ENCODE measurements at regions not wholly inside any gene's neighbourhood (a gene's known extent, or its start where the extent isn't known, plus 50 kb on each side); places are given as distances from the start of the nearest gene placed in this dataset.

GRCh38 chr7:95693551-95694333, 78.6 kb upstream of the DYNC1I1 start:
- no peak overlapping the region for H3K27ac ChIP-seq (ENCODE audit: low read length)
- H3K9me3 ChIP-seq (ENCODE audit: low read length), result no peaks in the 10 kb centered on the region
- no peak overlapping the region for H3K4me2 ChIP-seq (ENCODE audit: low read length)
- no peak overlapping the region for H3K4me3 ChIP-seq (ENCODE audit: low read length)
- H3K9ac ChIP-seq (ENCODE audit: low read length), result no peak overlapping the region
- no peaks in the 10 kb centered on the region for H3F3A ChIP-seq (ENCODE audit: insufficient read depth, low read length, poor library complexity, severe bottlenecking)
- H2AFZ ChIP-seq (ENCODE audit: low read depth, low read length), result no peak overlapping the region
- TF ChIP-seq, protein P1, sequence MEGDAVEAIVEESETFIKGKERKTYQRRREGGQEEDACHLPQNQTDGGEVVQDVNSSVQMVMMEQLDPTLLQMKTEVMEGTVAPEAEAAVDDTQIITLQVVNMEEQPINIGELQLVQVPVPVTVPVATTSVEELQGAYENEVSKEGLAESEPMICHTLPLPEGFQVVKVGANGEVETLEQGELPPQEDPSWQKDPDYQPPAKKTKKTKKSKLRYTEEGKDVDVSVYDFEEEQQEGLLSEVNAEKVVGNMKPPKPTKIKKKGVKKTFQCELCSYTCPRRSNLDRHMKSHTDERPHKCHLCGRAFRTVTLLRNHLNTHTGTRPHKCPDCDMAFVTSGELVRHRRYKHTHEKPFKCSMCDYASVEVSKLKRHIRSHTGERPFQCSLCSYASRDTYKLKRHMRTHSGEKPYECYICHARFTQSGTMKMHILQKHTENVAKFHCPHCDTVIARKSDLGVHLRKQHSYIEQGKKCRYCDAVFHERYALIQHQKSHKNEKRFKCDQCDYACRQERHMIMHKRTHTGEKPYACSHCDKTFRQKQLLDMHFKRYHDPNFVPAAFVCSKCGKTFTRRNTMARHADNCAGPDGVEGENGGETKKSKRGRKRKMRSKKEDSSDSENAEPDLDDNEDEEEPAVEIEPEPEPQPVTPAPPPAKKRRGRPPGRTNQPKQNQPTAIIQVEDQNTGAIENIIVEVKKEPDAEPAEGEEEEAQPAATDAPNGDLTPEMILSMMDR (IDR thresholded peaks at IDR 0.05; ENCODE audit: poor library complexity, severe bottlenecking), result no peak
- TF ChIP-seq SMC3 (conservative IDR thresholded peaks at IDR 0.05; ENCODE audit: poor library complexity) (no peak), POLR2AphosphoS5 (IDR thresholded peaks at IDR 0.05) (no peak), TAF1 (IDR thresholded peaks at IDR 0.05; ENCODE audit: low read depth) (no peak), RAD21 (conservative IDR thresholded peaks at IDR 0.05) (no peak), MXI1 (conservative IDR thresholded peaks at IDR 0.05; ENCODE audit: poor library complexity, severe bottlenecking) (no peak), EZH2 (IDR thresholded peaks at IDR 0.05; ENCODE audit: borderline replicate concordance, insufficient read depth, low read length, poor library complexity, severe bottlenecking) (no peak), EP300 (conservative IDR thresholded peaks at IDR 0.05; ENCODE audit: poor library complexity, severe bottlenecking) (no peak)
- TF ChIP-seq, protein P2, sequence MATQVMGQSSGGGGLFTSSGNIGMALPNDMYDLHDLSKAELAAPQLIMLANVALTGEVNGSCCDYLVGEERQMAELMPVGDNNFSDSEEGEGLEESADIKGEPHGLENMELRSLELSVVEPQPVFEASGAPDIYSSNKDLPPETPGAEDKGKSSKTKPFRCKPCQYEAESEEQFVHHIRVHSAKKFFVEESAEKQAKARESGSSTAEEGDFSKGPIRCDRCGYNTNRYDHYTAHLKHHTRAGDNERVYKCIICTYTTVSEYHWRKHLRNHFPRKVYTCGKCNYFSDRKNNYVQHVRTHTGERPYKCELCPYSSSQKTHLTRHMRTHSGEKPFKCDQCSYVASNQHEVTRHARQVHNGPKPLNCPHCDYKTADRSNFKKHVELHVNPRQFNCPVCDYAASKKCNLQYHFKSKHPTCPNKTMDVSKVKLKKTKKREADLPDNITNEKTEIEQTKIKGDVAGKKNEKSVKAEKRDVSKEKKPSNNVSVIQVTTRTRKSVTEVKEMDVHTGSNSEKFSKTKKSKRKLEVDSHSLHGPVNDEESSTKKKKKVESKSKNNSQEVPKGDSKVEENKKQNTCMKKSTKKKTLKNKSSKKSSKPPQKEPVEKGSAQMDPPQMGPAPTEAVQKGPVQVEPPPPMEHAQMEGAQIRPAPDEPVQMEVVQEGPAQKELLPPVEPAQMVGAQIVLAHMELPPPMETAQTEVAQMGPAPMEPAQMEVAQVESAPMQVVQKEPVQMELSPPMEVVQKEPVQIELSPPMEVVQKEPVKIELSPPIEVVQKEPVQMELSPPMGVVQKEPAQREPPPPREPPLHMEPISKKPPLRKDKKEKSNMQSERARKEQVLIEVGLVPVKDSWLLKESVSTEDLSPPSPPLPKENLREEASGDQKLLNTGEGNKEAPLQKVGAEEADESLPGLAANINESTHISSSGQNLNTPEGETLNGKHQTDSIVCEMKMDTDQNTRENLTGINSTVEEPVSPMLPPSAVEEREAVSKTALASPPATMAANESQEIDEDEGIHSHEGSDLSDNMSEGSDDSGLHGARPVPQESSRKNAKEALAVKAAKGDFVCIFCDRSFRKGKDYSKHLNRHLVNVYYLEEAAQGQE (IDR thresholded peaks at IDR 0.05; ENCODE audit: borderline replicate concordance), result no peak
- no peaks in the 10 kb centered on the region for H4K20me1 ChIP-seq (ENCODE audit: insufficient read depth)
- H3K9me2 ChIP-seq (ENCODE audit: insufficient read depth, low read length), result no peaks in the 10 kb centered on the region
- H3K79me2 ChIP-seq (replicated peaks; ENCODE audit: insufficient read depth, low read length), result no peaks in the 10 kb centered on the region
- H3K36me3 ChIP-seq (ENCODE audit: insufficient read depth, low read length), result no peaks in the 10 kb centered on the region
- no peaks in the 10 kb centered on the region for H3K27me3 ChIP-seq (ENCODE audit: insufficient read depth, low read depth, low read length)

DNA sequence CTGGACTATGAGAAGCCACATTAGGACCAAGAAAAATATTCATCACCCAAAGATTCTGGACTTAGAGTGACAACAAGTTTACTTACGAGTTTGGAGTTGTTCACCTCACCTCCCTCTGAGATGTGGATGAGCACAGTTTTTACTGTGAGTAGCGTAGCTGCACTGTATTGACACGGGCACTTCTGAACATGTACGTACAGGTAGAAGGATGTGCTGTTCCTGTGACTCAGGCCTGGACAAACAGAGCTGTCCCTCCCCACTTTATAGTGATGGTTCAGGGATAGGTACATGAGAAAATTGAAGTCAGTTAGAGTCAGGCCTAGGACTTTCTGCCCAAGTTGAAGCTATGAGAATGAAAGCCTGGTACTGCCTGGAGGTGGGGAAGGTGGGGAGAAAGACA, 80.9 kb upstream of the DYNC1I1 start:
- Histone ChIP-seq H3K4me2 (ENCODE audit: low read length) (no peak overlapping the region), H3K4me3 (ENCODE audit: low read length) (no peak overlapping the region), H3K27me3 (ENCODE audit: insufficient read depth, low read depth, low read length) (no peaks in the 10 kb centered on the region), H3K79me2 (replicated peaks; ENCODE audit: insufficient read depth, low read length) (no peaks in the 10 kb centered on the region), H2AFZ (ENCODE audit: low read depth, low read length) (no peak overlapping the region), H3F3A (ENCODE audit: insufficient read depth, low read length, poor library complexity, severe bottlenecking) (no peaks in the 10 kb centered on the region), H3K9me3 (ENCODE audit: low read length) (no peaks in the 10 kb centered on the region), H3K27ac (ENCODE audit: low read length) (no peak overlapping the region), H3K9me2 (ENCODE audit: insufficient read depth, low read length) (no peaks in the 10 kb centered on the region), H4K20me1 (ENCODE audit: insufficient read depth) (no peaks in the 10 kb centered on the region), H3K36me3 (ENCODE audit: insufficient read depth, low read length) (no peaks in the 10 kb centered on the region), H3K9ac (ENCODE audit: low read length) (no peak overlapping the region)
- TF ChIP-seq EZH2 (IDR thresholded peaks at IDR 0.05; ENCODE audit: borderline replicate concordance, insufficient read depth, low read length, poor library complexity, severe bottlenecking) (no peak), TAF1 (IDR thresholded peaks at IDR 0.05; ENCODE audit: low read depth) (no peak), RAD21 (conservative IDR thresholded peaks at IDR 0.05) (no peak), SMC3 (conservative IDR thresholded peaks at IDR 0.05; ENCODE audit: poor library complexity) (no peak), POLR2AphosphoS5 (IDR thresholded peaks at IDR 0.05) (no peak)
- TF ChIP-seq, protein P2 (IDR thresholded peaks at IDR 0.05; ENCODE audit: borderline replicate concordance), result no peak
- TF ChIP-seq, protein P1 (IDR thresholded peaks at IDR 0.05; ENCODE audit: poor library complexity, severe bottlenecking), result no peak
